ENCODE measurements at regions not wholly inside any gene's neighbourhood (a gene's known extent, or its start where the extent isn't known, plus 50 kb on each side); places are given as distances from the start of the nearest gene placed in this dataset.

DNA sequence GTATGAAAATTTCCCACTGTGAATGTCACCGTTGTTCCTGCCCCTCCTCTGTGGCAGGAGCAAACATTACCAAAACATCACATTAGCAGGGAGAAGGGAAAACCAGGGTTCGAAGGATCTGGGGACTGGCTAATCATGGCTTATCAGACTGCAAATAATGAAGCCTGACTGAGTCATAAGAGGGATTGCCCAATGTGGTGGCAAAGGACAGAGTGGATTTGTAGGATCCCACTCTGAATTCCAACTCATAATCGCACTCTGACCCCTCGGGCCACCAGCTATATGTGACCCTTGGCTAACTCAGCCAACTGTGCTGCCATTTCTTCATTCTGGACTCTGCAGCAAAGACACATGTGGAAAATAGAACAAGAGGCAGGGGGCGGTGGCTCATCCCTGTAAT is 347.3 kb upstream of the AUTS2 start:
- TF ChIP-seq EZH2phosphoT487 (IDR thresholded peaks at IDR 0.05; ENCODE audit: low read length): no peak
- TF ChIP-seq, protein P1, sequence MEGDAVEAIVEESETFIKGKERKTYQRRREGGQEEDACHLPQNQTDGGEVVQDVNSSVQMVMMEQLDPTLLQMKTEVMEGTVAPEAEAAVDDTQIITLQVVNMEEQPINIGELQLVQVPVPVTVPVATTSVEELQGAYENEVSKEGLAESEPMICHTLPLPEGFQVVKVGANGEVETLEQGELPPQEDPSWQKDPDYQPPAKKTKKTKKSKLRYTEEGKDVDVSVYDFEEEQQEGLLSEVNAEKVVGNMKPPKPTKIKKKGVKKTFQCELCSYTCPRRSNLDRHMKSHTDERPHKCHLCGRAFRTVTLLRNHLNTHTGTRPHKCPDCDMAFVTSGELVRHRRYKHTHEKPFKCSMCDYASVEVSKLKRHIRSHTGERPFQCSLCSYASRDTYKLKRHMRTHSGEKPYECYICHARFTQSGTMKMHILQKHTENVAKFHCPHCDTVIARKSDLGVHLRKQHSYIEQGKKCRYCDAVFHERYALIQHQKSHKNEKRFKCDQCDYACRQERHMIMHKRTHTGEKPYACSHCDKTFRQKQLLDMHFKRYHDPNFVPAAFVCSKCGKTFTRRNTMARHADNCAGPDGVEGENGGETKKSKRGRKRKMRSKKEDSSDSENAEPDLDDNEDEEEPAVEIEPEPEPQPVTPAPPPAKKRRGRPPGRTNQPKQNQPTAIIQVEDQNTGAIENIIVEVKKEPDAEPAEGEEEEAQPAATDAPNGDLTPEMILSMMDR (IDR thresholded peaks at IDR 0.05; ENCODE audit: low read length): no peak
